ENCODE measurements at regions not wholly inside any gene's neighbourhood (a gene's known extent, or its start where the extent isn't known, plus 50 kb on each side); places are given as distances from the start of the nearest gene placed in this dataset.

DNA sequence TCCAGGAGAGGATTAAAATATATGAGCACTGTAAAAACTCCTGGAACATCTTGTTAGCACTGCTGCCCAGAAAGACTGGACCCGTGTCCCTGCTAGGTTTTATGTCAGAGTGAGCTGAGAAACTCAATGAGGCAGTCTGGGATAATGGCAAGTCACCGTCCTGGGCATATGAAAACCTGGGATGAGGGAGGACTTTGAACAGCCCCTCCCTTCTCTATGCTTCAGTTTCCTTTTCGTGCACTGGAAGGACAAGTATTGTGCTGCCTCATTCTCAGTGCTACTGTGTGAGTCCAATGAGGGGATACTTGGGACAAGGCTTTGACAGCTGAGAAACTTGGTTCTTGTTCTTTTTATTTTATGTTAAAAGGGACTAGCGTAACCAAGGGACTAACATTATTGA lies 143.0 kb upstream of the SHB start:
- TF ChIP-seq, protein P1, sequence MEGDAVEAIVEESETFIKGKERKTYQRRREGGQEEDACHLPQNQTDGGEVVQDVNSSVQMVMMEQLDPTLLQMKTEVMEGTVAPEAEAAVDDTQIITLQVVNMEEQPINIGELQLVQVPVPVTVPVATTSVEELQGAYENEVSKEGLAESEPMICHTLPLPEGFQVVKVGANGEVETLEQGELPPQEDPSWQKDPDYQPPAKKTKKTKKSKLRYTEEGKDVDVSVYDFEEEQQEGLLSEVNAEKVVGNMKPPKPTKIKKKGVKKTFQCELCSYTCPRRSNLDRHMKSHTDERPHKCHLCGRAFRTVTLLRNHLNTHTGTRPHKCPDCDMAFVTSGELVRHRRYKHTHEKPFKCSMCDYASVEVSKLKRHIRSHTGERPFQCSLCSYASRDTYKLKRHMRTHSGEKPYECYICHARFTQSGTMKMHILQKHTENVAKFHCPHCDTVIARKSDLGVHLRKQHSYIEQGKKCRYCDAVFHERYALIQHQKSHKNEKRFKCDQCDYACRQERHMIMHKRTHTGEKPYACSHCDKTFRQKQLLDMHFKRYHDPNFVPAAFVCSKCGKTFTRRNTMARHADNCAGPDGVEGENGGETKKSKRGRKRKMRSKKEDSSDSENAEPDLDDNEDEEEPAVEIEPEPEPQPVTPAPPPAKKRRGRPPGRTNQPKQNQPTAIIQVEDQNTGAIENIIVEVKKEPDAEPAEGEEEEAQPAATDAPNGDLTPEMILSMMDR (conservative IDR thresholded peaks at IDR 0.05; ENCODE audit: low read length), result no peak
- no peak for TF ChIP-seq EZH2phosphoT487 (IDR thresholded peaks at IDR 0.05; ENCODE audit: borderline replicate concordance)

Measured in Loucy (cell line).